ENCODE measurements at regions not wholly inside any gene's neighbourhood (a gene's known extent, or its start where the extent isn't known, plus 50 kb on each side); places are given as distances from the start of the nearest gene placed in this dataset.

GRCh38 chr2:220341014-220341413 is 713.6 kb downstream of the SLC4A3 start:
- Histone ChIP-seq H3K36me3 (ENCODE audit: control insufficient read depth in 2 of 2, insufficient read depth in 2 of 2, low read length in 2 of 2) (no peaks in the 10 kb centered on the region), H3K4me1 (ENCODE audit: control insufficient read depth in 2 of 2, insufficient read depth in 2 of 2, low read length in 2 of 2) (no peaks in the 10 kb centered on the region), H3K27me3 (ENCODE audit: control insufficient read depth in 2 of 2, insufficient read depth in 2 of 2, low read length in 2 of 2) (no peaks in the 10 kb centered on the region), H3K9me3 (ENCODE audit: control insufficient read depth in 2 of 2, low read length in 2 of 2) (no peaks in the 10 kb centered on the region), H3K4me3 (ENCODE audit: low read length in 2 of 2) (no peak overlapping the region), H3K27ac (ENCODE audit: low read depth in 2 of 2, low read length in 2 of 2) (no peak overlapping the region), H3K9ac (ENCODE audit: low read depth in 1 of 2, low read length in 2 of 2) (no peak overlapping the region)

GRCh38 chr2:220346919-220347318 is 719.5 kb downstream of the SLC4A3 start:
- Histone ChIP-seq H3K27ac (ENCODE audit: low read depth in 2 of 2, low read length in 2 of 2) (no peak overlapping the region), H3K9me3 (ENCODE audit: control insufficient read depth in 2 of 2, low read length in 2 of 2) (no peaks in the 10 kb centered on the region), H3K9ac (ENCODE audit: low read depth in 1 of 2, low read length in 2 of 2) (no peak overlapping the region), H3K27me3 (ENCODE audit: control insufficient read depth in 2 of 2, insufficient read depth in 2 of 2, low read length in 2 of 2) (no peaks in the 10 kb centered on the region), H3K4me1 (ENCODE audit: control insufficient read depth in 2 of 2, insufficient read depth in 2 of 2, low read length in 2 of 2) (no peaks in the 10 kb centered on the region), H3K36me3 (ENCODE audit: control insufficient read depth in 2 of 2, insufficient read depth in 2 of 2, low read length in 2 of 2) (no peaks in the 10 kb centered on the region), H3K4me3 (ENCODE audit: low read length in 2 of 2) (no peak overlapping the region)

GRCh38 chr2:220347626-220348025 is 720.2 kb downstream of the SLC4A3 start:
- Histone ChIP-seq H3K4me3 (ENCODE audit: low read length in 2 of 2) (no peak overlapping the region), H3K9ac (ENCODE audit: low read depth in 1 of 2, low read length in 2 of 2) (no peak overlapping the region), H3K36me3 (ENCODE audit: control insufficient read depth in 2 of 2, insufficient read depth in 2 of 2, low read length in 2 of 2) (no peaks in the 10 kb centered on the region), H3K9me3 (ENCODE audit: control insufficient read depth in 2 of 2, low read length in 2 of 2) (no peaks in the 10 kb centered on the region), H3K27ac (ENCODE audit: low read depth in 2 of 2, low read length in 2 of 2) (no peak overlapping the region), H3K4me1 (ENCODE audit: control insufficient read depth in 2 of 2, insufficient read depth in 2 of 2, low read length in 2 of 2) (no peaks in the 10 kb centered on the region), H3K27me3 (ENCODE audit: control insufficient read depth in 2 of 2, insufficient read depth in 2 of 2, low read length in 2 of 2) (no peaks in the 10 kb centered on the region)

- no peak overlapping the region for H3K9ac ChIP-seq (ENCODE audit: low read depth in 1 of 2, low read length in 2 of 2)
- H3K36me3 ChIP-seq (ENCODE audit: control insufficient read depth in 2 of 2, insufficient read depth in 2 of 2, low read length in 2 of 2) = no peaks in the 10 kb centered on the region
These were observed 720.8 kb downstream of the SLC4A3 start for GRCh38 chr2:220348206-220348605.

GRCh38 chr2:220353897-220354296 is 726.5 kb downstream of the SLC4A3 start:
- Histone ChIP-seq H3K4me3 (ENCODE audit: low read length in 2 of 2) (no peak overlapping the region), H3K27ac (ENCODE audit: low read depth in 2 of 2, low read length in 2 of 2) (no peak overlapping the region), H3K27me3 (ENCODE audit: control insufficient read depth in 2 of 2, insufficient read depth in 2 of 2, low read length in 2 of 2) (no peaks in the 10 kb centered on the region), H3K9ac (ENCODE audit: low read depth in 1 of 2, low read length in 2 of 2) (no peak overlapping the region), H3K36me3 (ENCODE audit: control insufficient read depth in 2 of 2, insufficient read depth in 2 of 2, low read length in 2 of 2) (no peaks in the 10 kb centered on the region), H3K4me1 (ENCODE audit: control insufficient read depth in 2 of 2, insufficient read depth in 2 of 2, low read length in 2 of 2) (no peaks in the 10 kb centered on the region), H3K9me3 (ENCODE audit: control insufficient read depth in 2 of 2, low read length in 2 of 2) (no peaks in the 10 kb centered on the region)

More at GRCh38 chr2:220348206-220348605, 720.8 kb downstream of the SLC4A3 start:
- Histone ChIP-seq H3K27me3 (ENCODE audit: control insufficient read depth in 2 of 2, insufficient read depth in 2 of 2, low read length in 2 of 2) (no peaks in the 10 kb centered on the region), H3K4me1 (ENCODE audit: control insufficient read depth in 2 of 2, insufficient read depth in 2 of 2, low read length in 2 of 2) (no peaks in the 10 kb centered on the region), H3K27ac (ENCODE audit: low read depth in 2 of 2, low read length in 2 of 2) (no peak overlapping the region), H3K9me3 (ENCODE audit: control insufficient read depth in 2 of 2, low read length in 2 of 2) (no peaks in the 10 kb centered on the region), H3K4me3 (ENCODE audit: low read length in 2 of 2) (no peak overlapping the region)

- Histone ChIP-seq H3K9ac (ENCODE audit: low read depth in 1 of 2, low read length in 2 of 2) (no peak overlapping the region), H3K4me3 (ENCODE audit: low read length in 2 of 2) (no peak overlapping the region), H3K4me1 (ENCODE audit: control insufficient read depth in 2 of 2, insufficient read depth in 2 of 2, low read length in 2 of 2) (no peaks in the 10 kb centered on the region), H3K27me3 (ENCODE audit: control insufficient read depth in 2 of 2, insufficient read depth in 2 of 2, low read length in 2 of 2) (no peaks in the 10 kb centered on the region), H3K27ac (ENCODE audit: low read depth in 2 of 2, low read length in 2 of 2) (no peak overlapping the region), H3K9me3 (ENCODE audit: control insufficient read depth in 2 of 2, low read length in 2 of 2) (no peaks in the 10 kb centered on the region), H3K36me3 (ENCODE audit: control insufficient read depth in 2 of 2, insufficient read depth in 2 of 2, low read length in 2 of 2) (no peaks in the 10 kb centered on the region)
These were observed 728.6 kb downstream of the SLC4A3 start for GRCh38 chr2:220356076-220356475.

GRCh38 chr2:220365023-220365422 is 737.6 kb downstream of the SLC4A3 start:
- no peaks in the 10 kb centered on the region for H3K4me1 ChIP-seq (ENCODE audit: control insufficient read depth in 2 of 2, insufficient read depth in 2 of 2, low read length in 2 of 2)
- no peaks in the 10 kb centered on the region for H3K27me3 ChIP-seq (ENCODE audit: control insufficient read depth in 2 of 2, insufficient read depth in 2 of 2, low read length in 2 of 2)
- no peak overlapping the region for H3K27ac ChIP-seq (ENCODE audit: low read depth in 2 of 2, low read length in 2 of 2)
- no peaks in the 10 kb centered on the region for H3K9me3 ChIP-seq (ENCODE audit: control insufficient read depth in 2 of 2, low read length in 2 of 2)
- no peak overlapping the region for H3K9ac ChIP-seq (ENCODE audit: low read depth in 1 of 2, low read length in 2 of 2)
- H3K4me3 ChIP-seq (ENCODE audit: low read length in 2 of 2) = no peak overlapping the region
- no peaks in the 10 kb centered on the region for H3K36me3 ChIP-seq (ENCODE audit: control insufficient read depth in 2 of 2, insufficient read depth in 2 of 2, low read length in 2 of 2)

GRCh38 chr2:220366765-220367164 is 739.3 kb downstream of the SLC4A3 start:
- no peaks in the 10 kb centered on the region for H3K27me3 ChIP-seq (ENCODE audit: control insufficient read depth in 2 of 2, insufficient read depth in 2 of 2, low read length in 2 of 2)
- no peaks in the 10 kb centered on the region for H3K4me1 ChIP-seq (ENCODE audit: control insufficient read depth in 2 of 2, insufficient read depth in 2 of 2, low read length in 2 of 2)
- H3K4me3 ChIP-seq (ENCODE audit: low read length in 2 of 2) = no peak overlapping the region
- no peaks in the 10 kb centered on the region for H3K36me3 ChIP-seq (ENCODE audit: control insufficient read depth in 2 of 2, insufficient read depth in 2 of 2, low read length in 2 of 2)
- H3K27ac ChIP-seq (ENCODE audit: low read depth in 2 of 2, low read length in 2 of 2) = no peak overlapping the region
- no peak overlapping the region for H3K9ac ChIP-seq (ENCODE audit: low read depth in 1 of 2, low read length in 2 of 2)
- no peaks in the 10 kb centered on the region for H3K9me3 ChIP-seq (ENCODE audit: control insufficient read depth in 2 of 2, low read length in 2 of 2)

GRCh38 chr2:220370764-220371163 is 743.3 kb downstream of the SLC4A3 start:
- Histone ChIP-seq H3K4me3 (ENCODE audit: low read length in 2 of 2) (no peak overlapping the region), H3K27me3 (ENCODE audit: control insufficient read depth in 2 of 2, insufficient read depth in 2 of 2, low read length in 2 of 2) (no peaks in the 10 kb centered on the region), H3K27ac (ENCODE audit: low read depth in 2 of 2, low read length in 2 of 2) (no peak overlapping the region), H3K9me3 (ENCODE audit: control insufficient read depth in 2 of 2, low read length in 2 of 2) (no peaks in the 10 kb centered on the region), H3K36me3 (ENCODE audit: control insufficient read depth in 2 of 2, insufficient read depth in 2 of 2, low read length in 2 of 2) (no peaks in the 10 kb centered on the region), H3K4me1 (ENCODE audit: control insufficient read depth in 2 of 2, insufficient read depth in 2 of 2, low read length in 2 of 2) (no peaks in the 10 kb centered on the region), H3K9ac (ENCODE audit: low read depth in 1 of 2, low read length in 2 of 2) (no peak overlapping the region)

- H3K9me3 ChIP-seq (ENCODE audit: control insufficient read depth in 2 of 2, low read length in 2 of 2) = no peaks in the 10 kb centered on the region
- no peaks in the 10 kb centered on the region for H3K36me3 ChIP-seq (ENCODE audit: control insufficient read depth in 2 of 2, insufficient read depth in 2 of 2, low read length in 2 of 2)
- H3K27me3 ChIP-seq (ENCODE audit: control insufficient read depth in 2 of 2, insufficient read depth in 2 of 2, low read length in 2 of 2) = no peaks in the 10 kb centered on the region
- H3K27ac ChIP-seq (ENCODE audit: low read depth in 2 of 2, low read length in 2 of 2) = no peak overlapping the region
- no peaks in the 10 kb centered on the region for H3K4me1 ChIP-seq (ENCODE audit: control insufficient read depth in 2 of 2, insufficient read depth in 2 of 2, low read length in 2 of 2)
- no peak overlapping the region for H3K4me3 ChIP-seq (ENCODE audit: low read length in 2 of 2)
- no peak overlapping the region for H3K9ac ChIP-seq (ENCODE audit: low read depth in 1 of 2, low read length in 2 of 2)
These were observed 743.8 kb downstream of the SLC4A3 start for GRCh38 chr2:220371211-220371610.

- Histone ChIP-seq H3K9ac (ENCODE audit: low read depth in 1 of 2, low read length in 2 of 2) (no peak overlapping the region), H3K36me3 (ENCODE audit: control insufficient read depth in 2 of 2, insufficient read depth in 2 of 2, low read length in 2 of 2) (no peaks in the 10 kb centered on the region), H3K27ac (ENCODE audit: low read depth in 2 of 2, low read length in 2 of 2) (no peak overlapping the region), H3K4me3 (ENCODE audit: low read length in 2 of 2) (no peak overlapping the region), H3K27me3 (ENCODE audit: control insufficient read depth in 2 of 2, insufficient read depth in 2 of 2, low read length in 2 of 2) (no peaks in the 10 kb centered on the region), H3K4me1 (ENCODE audit: control insufficient read depth in 2 of 2, insufficient read depth in 2 of 2, low read length in 2 of 2) (no peaks in the 10 kb centered on the region), H3K9me3 (ENCODE audit: control insufficient read depth in 2 of 2, low read length in 2 of 2) (no peaks in the 10 kb centered on the region)
These were observed 746.4 kb downstream of the SLC4A3 start for GRCh38 chr2:220373878-220374277.

Data from mucosa of rectum (tissue), 2 donors.